ENCODE measurements at regions not wholly inside any gene's neighbourhood (a gene's known extent, or its start where the extent isn't known, plus 50 kb on each side); places are given as distances from the start of the nearest gene placed in this dataset.

- TF ChIP-seq, protein P1, sequence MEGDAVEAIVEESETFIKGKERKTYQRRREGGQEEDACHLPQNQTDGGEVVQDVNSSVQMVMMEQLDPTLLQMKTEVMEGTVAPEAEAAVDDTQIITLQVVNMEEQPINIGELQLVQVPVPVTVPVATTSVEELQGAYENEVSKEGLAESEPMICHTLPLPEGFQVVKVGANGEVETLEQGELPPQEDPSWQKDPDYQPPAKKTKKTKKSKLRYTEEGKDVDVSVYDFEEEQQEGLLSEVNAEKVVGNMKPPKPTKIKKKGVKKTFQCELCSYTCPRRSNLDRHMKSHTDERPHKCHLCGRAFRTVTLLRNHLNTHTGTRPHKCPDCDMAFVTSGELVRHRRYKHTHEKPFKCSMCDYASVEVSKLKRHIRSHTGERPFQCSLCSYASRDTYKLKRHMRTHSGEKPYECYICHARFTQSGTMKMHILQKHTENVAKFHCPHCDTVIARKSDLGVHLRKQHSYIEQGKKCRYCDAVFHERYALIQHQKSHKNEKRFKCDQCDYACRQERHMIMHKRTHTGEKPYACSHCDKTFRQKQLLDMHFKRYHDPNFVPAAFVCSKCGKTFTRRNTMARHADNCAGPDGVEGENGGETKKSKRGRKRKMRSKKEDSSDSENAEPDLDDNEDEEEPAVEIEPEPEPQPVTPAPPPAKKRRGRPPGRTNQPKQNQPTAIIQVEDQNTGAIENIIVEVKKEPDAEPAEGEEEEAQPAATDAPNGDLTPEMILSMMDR (conservative IDR thresholded peaks at IDR 0.05; ENCODE audit: low read depth, low read length), result no peak
- TF ChIP-seq EZH2 (IDR thresholded peaks at IDR 0.05; ENCODE audit: borderline replicate concordance, low read depth, low read length, poor library complexity, severe bottlenecking), result no peak
These were observed 193.0 kb upstream of the DPYD start for GRCh38 chr1:98113811-98114210.

Measured in A673 (cell line).